RWPE2 (cell line): ENCODE measurements at regions not wholly inside any gene's neighbourhood (a gene's known extent, or its start where the extent isn't known, plus 50 kb on each side); places are given as distances from the start of the nearest gene placed in this dataset.

Source experiments
- ATAC-seq: fragments of 200-7000 bp; cut with Tn5 transposase; 3 replicates; pipeline ENCODE4 v1.9.1; 2021; ENCODE audit warnings: low read depth
- DNase-seq: peaks from one replicate; pipeline ENCODE4 v3.0.0-alpha.2; 2020; ENCODE audit warnings: low spot score
- H3K27ac ChIP-seq: fragments of 450-650 bp; 2 replicates; pipeline ENCODE4 v1.5.1; 2017; ENCODE audit warnings: mild to moderate bottlenecking; ENCODE audit not compliant: poor library complexity, severe bottlenecking
- H3K27me3 ChIP-seq: fragments of 250-450 bp; sonication (Bioruptor Pico); 2 replicates; pipeline ENCODE4 v1.5.1; 2021; ENCODE audit warnings: mild to moderate bottlenecking, moderate library complexity; ENCODE audit not compliant: insufficient read depth, poor library complexity, severe bottlenecking
- H3K36me3 ChIP-seq: fragments of 250-450 bp; sonication (Bioruptor Pico); 2 replicates; pipeline ENCODE4 v1.5.1; 2020; ENCODE audit warnings: low read depth, mild to moderate bottlenecking, moderate library complexity
- H3K4me1 ChIP-seq: fragments of 250-450 bp; sonication (Bioruptor Pico); 2 replicates; pipeline ENCODE4 v1.5.1; 2021; ENCODE audit warnings: mild to moderate bottlenecking, moderate library complexity; ENCODE audit not compliant: insufficient read depth, poor library complexity, severe bottlenecking
- H3K4me3 ChIP-seq: fragments of 250-450 bp; sonication (Bioruptor Pico); 2 replicates; pipeline ENCODE4 v1.5.1; 2021; ENCODE audit warnings: mild to moderate bottlenecking, moderate library complexity; ENCODE audit not compliant: severe bottlenecking
- H3K9me3 ChIP-seq: fragments of 250-450 bp; sonication (Bioruptor Pico); 2 replicates; pipeline ENCODE4 v1.5.1; 2021; ENCODE audit warnings: mild to moderate bottlenecking, moderate library complexity; ENCODE audit not compliant: severe bottlenecking
- TF ChIP-seq, protein P1 (sequence below): fragments of 450-650 bp; IDR thresholded peaks from one replicate; pipeline ENCODE4 v1.5.1; 2017; ENCODE audit warnings: mild to moderate bottlenecking, moderate library complexity; ENCODE audit not compliant: poor library complexity, severe bottlenecking

GRCh38 chr18:51593931-51594330, 396.4 kb upstream of the MEX3C start:
- ATAC-seq (no peak), DNase-seq (no peak)
- Histone ChIP-seq H3K4me3 (no peak overlapping the region), H3K9me3 (peaks cover 2% of the 10 kb centered on the region), H3K4me1 (no peaks in the 10 kb centered on the region), H3K27me3 (no peaks in the 10 kb centered on the region), H3K36me3 (no peaks in the 10 kb centered on the region), H3K27ac (no peak overlapping the region)
- TF ChIP-seq, protein P1, sequence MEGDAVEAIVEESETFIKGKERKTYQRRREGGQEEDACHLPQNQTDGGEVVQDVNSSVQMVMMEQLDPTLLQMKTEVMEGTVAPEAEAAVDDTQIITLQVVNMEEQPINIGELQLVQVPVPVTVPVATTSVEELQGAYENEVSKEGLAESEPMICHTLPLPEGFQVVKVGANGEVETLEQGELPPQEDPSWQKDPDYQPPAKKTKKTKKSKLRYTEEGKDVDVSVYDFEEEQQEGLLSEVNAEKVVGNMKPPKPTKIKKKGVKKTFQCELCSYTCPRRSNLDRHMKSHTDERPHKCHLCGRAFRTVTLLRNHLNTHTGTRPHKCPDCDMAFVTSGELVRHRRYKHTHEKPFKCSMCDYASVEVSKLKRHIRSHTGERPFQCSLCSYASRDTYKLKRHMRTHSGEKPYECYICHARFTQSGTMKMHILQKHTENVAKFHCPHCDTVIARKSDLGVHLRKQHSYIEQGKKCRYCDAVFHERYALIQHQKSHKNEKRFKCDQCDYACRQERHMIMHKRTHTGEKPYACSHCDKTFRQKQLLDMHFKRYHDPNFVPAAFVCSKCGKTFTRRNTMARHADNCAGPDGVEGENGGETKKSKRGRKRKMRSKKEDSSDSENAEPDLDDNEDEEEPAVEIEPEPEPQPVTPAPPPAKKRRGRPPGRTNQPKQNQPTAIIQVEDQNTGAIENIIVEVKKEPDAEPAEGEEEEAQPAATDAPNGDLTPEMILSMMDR = no peak

GRCh38 chr18:51603111-51603510, 405.6 kb upstream of the MEX3C start:
- Histone ChIP-seq H3K27ac (no peak overlapping the region), H3K27me3 (no peaks in the 10 kb centered on the region), H3K36me3 (no peaks in the 10 kb centered on the region), H3K9me3 (no peaks in the 10 kb centered on the region), H3K4me1 (no peaks in the 10 kb centered on the region), H3K4me3 (no peak overlapping the region)
- TF ChIP-seq, protein P1 = no peak
- no peak for DNase-seq
- no peak for ATAC-seq

- Histone ChIP-seq H3K27ac (no peak overlapping the region), H3K27me3 (no peaks in the 10 kb centered on the region), H3K4me3 (no peak overlapping the region), H3K9me3 (no peaks in the 10 kb centered on the region), H3K4me1 (no peaks in the 10 kb centered on the region), H3K36me3 (no peaks in the 10 kb centered on the region)
- no peak for ATAC-seq
- TF ChIP-seq, protein P1 = no peak
- DNase-seq = no peak
Observed at GRCh38 chr18:51603551-51603950, 406.1 kb upstream of the MEX3C start.

DNA sequence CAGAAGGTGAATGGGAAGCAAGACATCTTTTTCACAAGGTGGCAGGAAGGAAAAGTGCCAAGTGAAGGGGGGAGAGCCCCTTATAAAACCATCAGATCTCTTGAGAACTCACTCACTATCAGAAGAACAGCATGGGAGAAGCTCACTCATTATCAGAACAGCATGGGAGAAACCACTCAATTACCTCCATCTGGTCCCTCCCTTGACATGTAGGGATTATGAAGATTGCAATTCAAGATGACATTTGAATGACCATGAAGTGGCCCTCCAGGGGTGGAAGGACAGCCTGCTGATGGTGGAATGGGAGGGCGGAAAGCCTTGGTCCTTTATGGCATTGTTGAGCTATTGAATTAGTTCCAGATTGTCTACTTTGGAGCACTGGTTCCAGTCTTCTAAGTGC, 413.0 kb upstream of the MEX3C start:
- Histone ChIP-seq H3K4me3 (no peak overlapping the region), H3K4me1 (peaks cover 15% of the 10 kb centered on the region), H3K27me3 (no peaks in the 10 kb centered on the region), H3K27ac (no peak overlapping the region), H3K9me3 (no peaks in the 10 kb centered on the region), H3K36me3 (no peaks in the 10 kb centered on the region)
- TF ChIP-seq, protein P1 = no peak
- ATAC-seq (no peak), DNase-seq (no peak)

DNA sequence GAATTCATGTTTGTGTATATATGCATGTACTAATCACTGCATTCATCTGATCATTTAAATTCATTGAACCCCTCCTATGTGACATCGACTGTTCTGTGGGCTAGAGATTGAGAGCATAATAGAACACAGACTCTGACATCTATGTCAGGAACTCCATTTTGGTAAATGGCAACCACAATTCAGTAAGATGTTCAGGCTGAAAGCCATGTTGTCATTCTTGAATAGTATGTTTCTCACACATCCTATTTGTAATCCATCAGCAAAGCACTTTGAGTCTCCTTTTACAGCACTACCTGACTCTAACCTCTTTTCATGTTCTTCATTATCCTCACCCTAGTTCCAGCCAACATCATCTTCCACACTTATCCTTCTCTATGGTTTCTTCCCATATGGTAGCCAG, 413.8 kb upstream of the MEX3C start:
- Histone ChIP-seq H3K27ac (no peak overlapping the region), H3K4me3 (no peak overlapping the region), H3K4me1 (peaks cover 23% of the 10 kb centered on the region), H3K36me3 (no peaks in the 10 kb centered on the region), H3K9me3 (no peaks in the 10 kb centered on the region), H3K27me3 (no peaks in the 10 kb centered on the region)
- ATAC-seq = no peak
- TF ChIP-seq, protein P1 = no peak
- DNase-seq = no peak
